Stomach (tissue), 8 donors: ENCODE measurements at regions not wholly inside any gene's neighbourhood (a gene's known extent, or its start where the extent isn't known, plus 50 kb on each side); places are given as distances from the start of the nearest gene placed in this dataset.
A peak's percentile ranks its signal among the peaks of the same experiment; 100 is the strongest.

Experiments
- DNase-seq, 2 donors: peaks; one replicate each; pipeline versions ENCODE4 v3.0.0 to v3.0.0-alpha.2; 2013 to 2019
- H3K27ac ChIP-seq, 5 donors: fragments of 200-600 bp in 4 of 5; sonication (generic) in 4 of 5; one replicate each; pipeline ENCODE4 v1.5.1; 2013 to 2019; ENCODE audit warnings: mild to moderate bottlenecking in 1 of 5, moderate library complexity in 1 of 5
- H3K27me3 ChIP-seq, 3 donors: fragments of 200-600 bp; sonication (generic); one replicate each; pipeline ENCODE4 v1.5.1; 2017 to 2019; ENCODE audit warnings: mixed run types in 1 of 3
- H3K36me3 ChIP-seq, 4 donors: fragments of 200-600 bp; sonication (generic); 1 replicate in 3 of 4; 2 replicates in 1 of 4; pipeline ENCODE4 v1.5.1; 2016 to 2019
- H3K4me1 ChIP-seq, 4 donors: fragments of 200-600 bp; sonication (generic); one replicate each; pipeline ENCODE4 v1.5.1; 2016 to 2019
- H3K4me3 ChIP-seq, 4 donors: fragments of 200-600 bp; sonication (generic) in 3 of 4; one replicate each; pipeline ENCODE4 v1.5.1; 2016 to 2019; ENCODE audit warnings: mild to moderate bottlenecking in 1 of 4
- H3K9me3 ChIP-seq, 4 donors: fragments of 200-600 bp; sonication (generic); one replicate each; pipeline ENCODE4 v1.5.1; 2016 to 2019
- EP300 ChIP-seq: sonication (generic); formaldehyde crosslinking; IDR thresholded peaks from one replicate; pipeline ENCODE4 v1.6.1; 2017; ENCODE audit warnings: antibody characterized with exemption
- POLR2A ChIP-seq, 4 donors: fragments of 450-650 bp; IDR thresholded peaks; one replicate each; pipeline ENCODE4 v1.6.1; 2016; ENCODE audit warnings: antibody characterized with exemption in 4 of 4, control low read depth in 2 of 4, mild to moderate bottlenecking in 1 of 4, moderate library complexity in 1 of 4
- POLR2AphosphoS5 ChIP-seq, 3 donors: sonication (generic); formaldehyde crosslinking; IDR thresholded peaks; one replicate each; pipeline ENCODE4 v1.6.1; 2016; ENCODE audit warnings: antibody characterized with exemption in 3 of 3
- WGBS, 5 donors: extraction: QIAGEN DNeasy Blood & Tissue Kit in 3 of 5; methylation state at CpG; one replicate each; pipeline versions ENCODE4 v1.1.5 to v1.1.7; 2013 to 2018; 5-methylcytosine and 5-hydroxymethylcytosine counted together
- intact Hi-C: fragments of 100-400 bp; cut with DNase I; formaldehyde crosslinking; loops from one replicate; pipeline ENCODE4 v1.15.1; 2023; ENCODE audit warnings: low total_unique reads
- TF ChIP-seq, protein P1 (sequence below), 7 experiments: fragments of 450-650 bp in 4 of 7; fragments of 200-600 bp in 3 of 7; sonication (generic) in 3 of 7; IDR thresholded peaks; one replicate each; pipeline ENCODE4 v1.5.1; 2016 to 2019; ENCODE audit warnings: antibody characterized with exemption in 7 of 7, control low read depth in 2 of 7, mild to moderate bottlenecking in 1 of 7
- donor health status: healthy with polysubstance abuse.
- donor health status: Bipolar disorder and iron deficiency.
- donor health status: healthy.

DNA sequence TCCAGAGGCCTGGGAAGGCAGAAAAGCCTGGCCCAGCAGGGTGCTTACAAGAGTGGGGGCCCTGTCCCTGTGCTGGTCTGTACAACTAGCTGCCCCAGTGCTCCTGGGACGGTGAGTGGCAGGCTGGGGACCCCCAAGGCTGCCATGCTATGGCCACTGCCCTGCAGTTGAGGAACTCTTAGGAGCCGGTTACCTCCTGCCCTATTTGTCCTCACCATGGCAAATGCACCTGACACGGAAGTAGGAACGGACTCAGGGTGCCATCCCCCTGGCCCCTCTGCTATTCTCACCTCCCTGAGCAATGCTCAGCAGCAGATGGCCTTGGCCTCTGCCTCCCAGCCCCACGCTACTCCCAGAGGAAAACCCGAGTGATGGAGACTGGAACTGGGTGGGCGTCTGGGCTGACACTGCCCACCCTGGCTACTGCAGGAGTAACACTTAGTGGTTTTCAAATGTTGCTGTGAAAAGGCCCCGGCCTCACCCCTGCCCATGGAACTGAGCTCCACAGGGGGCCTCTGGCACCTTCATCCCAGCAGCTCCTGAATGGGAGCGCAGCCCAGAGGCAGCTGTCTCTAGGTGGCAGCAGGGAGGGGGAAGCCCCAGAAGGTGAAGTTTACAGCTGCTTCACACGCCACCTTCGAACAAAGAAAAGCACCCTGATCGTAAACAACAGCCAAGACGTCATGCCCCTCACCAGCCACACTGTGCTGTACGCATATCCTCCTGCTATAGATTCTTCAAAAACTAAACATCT lies 105.3 kb downstream of the CTTN start:
- Histone ChIP-seq H3K4me1 (no peaks in the 10 kb centered on the region), H3K27me3 (no peaks in the 10 kb centered on the region), H3K4me3 (no peak overlapping the region), H3K27ac (no peak overlapping the region), H3K9me3 (no peaks in the 10 kb centered on the region), H3K36me3 (peaks cover 0 to 3% (median 0%) of the 10 kb centered on the region in 4 donors)
- peak in 1 of 2 donors; percentile 46 for DNase-seq
- TF ChIP-seq POLR2AphosphoS5 (IDR thresholded peaks at IDR 0.05) (no peak), POLR2A (IDR thresholded peaks at IDR 0.05) (no peak), EP300 (no peak)
- TF ChIP-seq, protein P1, sequence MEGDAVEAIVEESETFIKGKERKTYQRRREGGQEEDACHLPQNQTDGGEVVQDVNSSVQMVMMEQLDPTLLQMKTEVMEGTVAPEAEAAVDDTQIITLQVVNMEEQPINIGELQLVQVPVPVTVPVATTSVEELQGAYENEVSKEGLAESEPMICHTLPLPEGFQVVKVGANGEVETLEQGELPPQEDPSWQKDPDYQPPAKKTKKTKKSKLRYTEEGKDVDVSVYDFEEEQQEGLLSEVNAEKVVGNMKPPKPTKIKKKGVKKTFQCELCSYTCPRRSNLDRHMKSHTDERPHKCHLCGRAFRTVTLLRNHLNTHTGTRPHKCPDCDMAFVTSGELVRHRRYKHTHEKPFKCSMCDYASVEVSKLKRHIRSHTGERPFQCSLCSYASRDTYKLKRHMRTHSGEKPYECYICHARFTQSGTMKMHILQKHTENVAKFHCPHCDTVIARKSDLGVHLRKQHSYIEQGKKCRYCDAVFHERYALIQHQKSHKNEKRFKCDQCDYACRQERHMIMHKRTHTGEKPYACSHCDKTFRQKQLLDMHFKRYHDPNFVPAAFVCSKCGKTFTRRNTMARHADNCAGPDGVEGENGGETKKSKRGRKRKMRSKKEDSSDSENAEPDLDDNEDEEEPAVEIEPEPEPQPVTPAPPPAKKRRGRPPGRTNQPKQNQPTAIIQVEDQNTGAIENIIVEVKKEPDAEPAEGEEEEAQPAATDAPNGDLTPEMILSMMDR (IDR thresholded peaks at IDR 0.05) = no peak
- intact Hi-C loops = no loop called here
- 82 to 91% (median 85%) methylated on average over 13 to 14 of the region's 14 CpGs for WGBS, 5 donors

DNA sequence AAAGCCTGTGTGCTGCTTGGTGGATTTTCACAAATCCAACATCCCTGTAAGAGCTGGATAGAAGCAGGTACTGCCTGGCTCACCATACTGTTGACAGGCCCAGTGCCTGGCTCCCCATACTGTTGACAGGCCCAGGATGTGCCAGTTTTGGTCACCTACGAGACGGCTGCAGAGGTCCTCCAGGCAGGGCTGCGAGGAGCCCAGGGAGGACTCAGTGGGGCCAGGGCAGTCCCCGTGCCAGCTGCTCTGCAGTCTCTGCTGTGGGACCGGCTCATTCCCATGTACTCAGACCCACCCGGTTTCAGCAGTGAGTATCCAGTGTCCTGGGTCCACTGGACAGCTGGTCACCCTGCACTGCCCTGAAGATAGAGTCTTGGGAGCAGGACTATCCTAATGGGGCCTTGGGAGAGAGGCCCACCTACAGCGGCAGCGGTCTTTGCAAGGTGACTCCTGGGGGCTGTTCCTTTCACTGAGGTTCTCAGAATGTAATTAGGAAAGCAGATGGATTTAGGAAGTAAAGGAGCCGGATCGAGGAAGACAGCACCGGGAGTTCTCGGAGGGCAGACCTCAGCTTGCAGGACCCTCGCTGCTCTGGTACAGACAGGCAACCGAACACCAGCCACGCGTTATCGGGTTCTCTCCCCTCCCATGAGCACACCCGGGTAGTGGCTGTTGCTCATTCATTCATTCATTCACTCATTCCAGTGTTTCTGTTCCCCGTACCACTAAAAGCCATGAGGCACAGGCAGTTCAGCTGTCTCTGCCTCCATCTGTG lies 106.1 kb downstream of the CTTN start:
- Histone ChIP-seq H3K9me3 (no peaks in the 10 kb centered on the region), H3K27ac (no peak overlapping the region), H3K36me3 (peaks cover 0 to 3% (median 0%) of the 10 kb centered on the region in 4 donors), H3K4me3 (no peak overlapping the region), H3K27me3 (no peaks in the 10 kb centered on the region), H3K4me1 (no peaks in the 10 kb centered on the region)
- intact Hi-C loops = no loop called here
- no peak for DNase-seq
- 88 to 94% (median 92%) methylated on average over 15 to 19 of the region's 19 CpGs for WGBS, 5 donors
- TF ChIP-seq POLR2A (IDR thresholded peaks at IDR 0.05) (no peak), POLR2AphosphoS5 (IDR thresholded peaks at IDR 0.05) (no peak), EP300 (no peak)
- TF ChIP-seq, protein P1 (IDR thresholded peaks at IDR 0.05) = no peak

DNA sequence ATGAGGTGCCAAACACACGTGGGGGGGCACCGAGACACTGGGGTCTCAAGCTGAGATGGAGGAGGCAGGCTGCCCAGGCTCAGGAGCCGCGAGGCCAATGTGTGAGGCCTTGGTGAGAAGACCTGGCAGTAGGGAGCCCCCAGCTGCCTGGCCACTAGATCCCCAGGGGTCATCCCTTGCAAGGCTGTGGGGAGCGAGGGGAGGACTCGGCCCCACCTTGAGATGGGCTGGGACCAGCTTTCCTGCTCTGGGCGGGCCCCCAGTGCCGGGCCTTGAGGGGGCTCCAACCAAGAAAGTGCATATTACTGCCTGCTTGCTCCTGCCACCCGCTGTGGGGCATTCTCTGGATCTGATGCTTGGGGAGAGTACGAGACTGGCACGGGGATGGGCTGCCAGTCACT lies 107.0 kb downstream of the CTTN start:
- Histone ChIP-seq H3K27me3 (peaks cover 0 to 6% (median 0%) of the 10 kb centered on the region in 3 donors), H3K4me3 (no peak overlapping the region), H3K9me3 (no peaks in the 10 kb centered on the region), H3K36me3 (peaks cover 0 to under 1% (median 0%) of the 10 kb centered on the region in 4 donors), H3K27ac (no peak overlapping the region), H3K4me1 (no peaks in the 10 kb centered on the region)
- intact Hi-C loops = no loop called here
- TF ChIP-seq POLR2AphosphoS5 (IDR thresholded peaks at IDR 0.05) (no peak), POLR2A (IDR thresholded peaks at IDR 0.05) (no peak), EP300 (no peak)
- TF ChIP-seq, protein P1 (IDR thresholded peaks at IDR 0.05) = no peak
- DNase-seq = no peak
- 71 to 92% (median 84%) methylated on average over 5 to 11 of the region's 11 CpGs for WGBS, 5 donors

DNA sequence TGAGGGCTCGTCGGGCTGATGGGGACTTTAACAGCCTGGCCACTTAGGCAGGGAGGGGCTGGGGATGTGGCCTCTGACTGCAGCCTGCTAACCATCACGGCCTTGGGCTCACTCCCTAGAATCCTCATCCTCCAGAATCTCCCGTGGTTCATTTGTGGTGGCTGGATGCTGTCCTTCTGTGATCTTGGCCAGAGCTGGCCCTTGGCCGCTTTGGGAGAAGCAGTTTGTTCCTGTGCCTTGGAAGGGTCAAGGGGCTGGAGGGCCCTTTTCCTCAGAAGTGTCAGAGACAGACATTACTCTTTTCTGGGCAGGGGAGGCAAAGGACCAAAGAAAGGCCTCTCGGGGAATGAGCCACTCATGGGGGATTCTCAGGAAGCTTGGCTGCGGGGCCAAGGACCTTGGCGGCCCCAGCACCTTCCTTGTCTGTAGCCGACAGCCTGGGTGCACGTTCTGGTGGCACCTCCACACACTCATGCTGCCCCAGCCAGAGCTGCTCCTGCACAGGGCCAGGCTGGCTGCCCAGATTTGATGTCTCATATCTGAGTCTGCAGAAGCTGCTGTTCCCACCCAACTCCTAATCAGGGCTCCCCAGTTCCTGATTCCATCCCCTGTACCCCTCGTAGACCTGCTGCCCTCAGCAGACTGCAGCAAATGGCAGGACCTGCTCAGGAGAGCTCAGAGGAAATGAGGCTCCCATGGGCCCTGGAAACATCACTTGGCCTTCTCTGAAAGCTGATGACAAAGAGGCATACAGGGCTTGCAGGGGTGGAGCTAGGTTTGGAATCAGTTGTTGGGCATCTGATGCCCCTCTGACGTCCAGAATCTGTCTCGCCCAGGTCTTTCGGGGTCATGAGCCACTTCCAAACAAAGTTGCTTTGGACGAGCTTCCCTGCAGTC lies 107.7 kb downstream of the CTTN start:
- Histone ChIP-seq H3K36me3 (no peaks in the 10 kb centered on the region), H3K27ac (no peak overlapping the region), H3K4me3 (no peak overlapping the region), H3K27me3 (peaks cover 0 to 7% (median 0%) of the 10 kb centered on the region in 3 donors), H3K9me3 (no peaks in the 10 kb centered on the region), H3K4me1 (no peaks in the 10 kb centered on the region)
- 74 to 86% (median 78%) methylated on average over 13 to 15 of the region's 15 CpGs for WGBS, 5 donors
- TF ChIP-seq POLR2A (IDR thresholded peaks at IDR 0.05) = no peak
- TF ChIP-seq EP300 = no peak
- TF ChIP-seq, protein P1 (IDR thresholded peaks at IDR 0.05) = no peak
- no peak for TF ChIP-seq POLR2AphosphoS5 (IDR thresholded peaks at IDR 0.05)
- intact Hi-C loops = no loop called here
- no peak for DNase-seq
